GM21381 (cell line): ENCODE measurements at regions not wholly inside any gene's neighbourhood (a gene's known extent, or its start where the extent isn't known, plus 50 kb on each side); places are given as distances from the start of the nearest gene placed in this dataset.
"Not testable (repeated sequence)": the region's sequence is repeated elsewhere in the genome, so short reads cannot be mapped to it uniquely, and the experiment has no call there.

Experiments
- ATAC-seq: cut with Tn5 transposase; IDR thresholded peaks from one replicate; pipeline ENCODE4 v1.9.1; 2021; ENCODE audit warnings: mild to moderate bottlenecking, moderate library complexity; ENCODE audit not compliant: unreplicated experiment

DNA sequence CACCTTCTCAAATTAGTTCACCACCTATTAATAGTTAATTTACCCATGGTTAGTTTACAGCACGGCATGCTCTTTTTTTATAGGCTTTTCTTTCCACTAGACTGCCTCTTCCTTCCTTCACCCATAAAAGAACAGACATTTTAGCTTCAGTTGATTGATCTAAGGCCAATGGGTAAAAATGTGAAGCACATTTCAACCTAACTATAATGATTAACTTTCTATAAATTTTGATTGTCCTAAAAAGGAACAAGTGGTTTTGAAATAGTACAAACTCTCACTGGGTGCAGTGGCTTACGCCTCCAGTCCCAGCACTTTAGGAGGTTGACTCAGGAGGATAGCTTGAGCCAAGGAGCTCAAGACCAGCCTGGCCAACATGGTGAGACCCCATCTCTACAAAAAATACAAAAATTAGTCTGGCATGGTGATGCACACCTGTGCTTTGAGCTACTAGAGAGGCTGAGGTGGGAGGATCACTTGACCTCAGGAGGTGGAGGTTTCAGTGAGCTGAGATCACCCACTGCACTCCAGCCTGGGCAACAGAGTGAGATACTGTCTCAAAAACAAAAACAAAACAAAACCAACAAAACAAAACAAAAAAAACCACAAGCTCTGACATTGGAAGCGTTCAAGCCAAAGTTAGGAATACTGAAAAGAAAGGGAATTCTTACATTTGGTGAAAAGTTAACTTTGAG is 89.9 kb upstream of the FAT1 start:
- no peak for ATAC-seq

DNA sequence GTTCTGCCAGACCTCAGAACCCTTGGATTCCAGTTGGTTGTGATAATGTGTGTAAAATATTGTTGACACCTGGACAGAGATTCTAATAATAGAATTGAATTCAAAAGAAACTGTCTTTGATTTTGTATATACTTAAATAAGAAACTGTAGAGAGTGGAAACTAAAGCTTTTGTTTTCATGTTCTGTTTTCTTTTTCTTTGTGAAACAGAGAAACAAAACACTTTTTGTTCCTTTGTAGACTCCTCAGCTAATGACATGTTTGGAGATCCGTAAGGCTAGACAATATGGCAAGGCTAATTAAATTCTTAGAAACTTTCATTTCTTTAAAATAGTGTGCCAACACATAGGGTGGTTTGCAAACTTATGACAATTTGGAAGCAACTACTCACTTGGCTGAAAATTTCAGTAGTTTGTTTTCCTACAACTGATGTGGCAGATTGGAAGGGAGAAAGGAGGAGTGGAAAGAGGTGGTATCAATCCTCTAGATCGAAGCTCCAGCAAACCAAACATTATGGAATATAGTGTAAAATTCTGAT is 90.9 kb upstream of the FAT1 start:
- no peak for ATAC-seq

DNA sequence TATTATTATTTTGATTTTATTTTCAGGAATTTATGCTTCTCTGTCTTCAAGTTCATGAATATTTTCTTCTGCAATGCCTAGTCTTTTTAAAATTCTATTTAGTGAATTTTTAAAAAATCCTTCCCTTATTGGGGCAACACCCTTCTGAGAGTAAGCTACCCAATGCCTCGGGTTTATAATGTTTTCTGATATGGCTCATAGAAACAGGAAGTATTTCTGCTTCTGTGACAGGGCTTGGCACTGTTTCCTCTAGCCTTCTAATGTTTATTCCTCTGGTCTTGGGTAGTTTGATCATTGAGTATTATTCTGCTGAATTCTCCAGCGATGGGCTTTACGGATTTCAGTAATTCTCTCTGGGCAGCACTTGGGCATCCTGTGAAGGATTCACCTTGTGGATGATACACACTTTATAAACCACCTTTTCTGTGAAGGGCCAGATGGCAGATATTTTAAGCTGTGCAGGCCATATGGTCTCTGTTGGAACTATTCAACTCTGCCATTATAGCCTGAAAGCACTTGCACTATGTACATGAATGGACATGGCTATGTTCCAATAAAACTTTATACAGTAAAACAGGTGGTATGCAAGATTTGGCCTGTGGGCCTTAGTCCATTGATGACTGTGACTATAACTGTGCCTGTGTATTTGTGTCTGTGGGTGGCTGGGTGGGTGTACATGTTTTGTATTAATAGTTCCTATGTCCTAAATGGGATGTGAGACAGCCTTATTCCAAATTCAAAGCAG is 95.9 kb upstream of the FAT1 start:
- no peak for ATAC-seq

DNA sequence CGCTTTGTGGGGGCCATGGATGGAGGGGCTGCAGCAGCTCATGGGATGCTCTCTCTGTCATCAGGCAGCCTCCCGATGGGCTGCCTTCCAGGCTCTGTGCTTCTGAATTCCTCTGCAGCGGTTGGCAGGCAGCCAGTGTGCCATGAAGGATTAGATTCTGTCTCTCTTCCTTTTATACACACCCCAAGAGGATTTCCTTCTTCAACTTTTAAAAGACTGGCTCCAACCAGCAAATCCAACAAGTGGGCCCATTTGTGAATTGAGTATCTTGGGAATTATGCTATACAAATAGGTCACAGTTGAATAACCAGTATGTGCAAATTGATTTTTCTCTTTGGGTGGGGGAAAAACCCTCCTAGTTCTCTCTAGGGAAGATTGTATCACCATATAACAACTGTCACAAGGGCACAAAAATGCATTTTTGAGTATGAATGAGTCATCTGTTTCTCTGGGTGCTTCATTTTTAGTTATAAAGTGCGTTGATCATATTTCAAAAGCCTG is 96.8 kb upstream of the FAT1 start:
- ATAC-seq, result no peak

DNA sequence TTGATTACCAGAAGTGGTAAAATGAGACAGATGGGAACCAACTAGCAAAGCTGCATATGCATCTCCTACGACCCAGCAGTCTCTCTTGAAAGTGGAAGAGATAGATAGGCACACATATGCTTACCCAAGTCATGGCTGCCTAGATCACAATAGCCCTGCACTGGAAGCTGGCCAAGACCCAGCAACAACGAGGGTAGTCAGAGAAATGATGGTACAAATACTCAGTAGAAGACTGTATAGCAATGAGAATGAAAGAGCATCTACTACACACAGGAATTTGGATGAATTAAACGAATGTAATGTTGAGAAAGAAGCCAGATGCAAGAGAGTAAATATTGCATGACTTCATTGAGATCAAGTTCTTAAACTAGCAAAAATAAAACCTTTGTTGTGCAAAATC is 100.3 kb upstream of the FAT1 start:
- ATAC-seq, result no peak

DNA sequence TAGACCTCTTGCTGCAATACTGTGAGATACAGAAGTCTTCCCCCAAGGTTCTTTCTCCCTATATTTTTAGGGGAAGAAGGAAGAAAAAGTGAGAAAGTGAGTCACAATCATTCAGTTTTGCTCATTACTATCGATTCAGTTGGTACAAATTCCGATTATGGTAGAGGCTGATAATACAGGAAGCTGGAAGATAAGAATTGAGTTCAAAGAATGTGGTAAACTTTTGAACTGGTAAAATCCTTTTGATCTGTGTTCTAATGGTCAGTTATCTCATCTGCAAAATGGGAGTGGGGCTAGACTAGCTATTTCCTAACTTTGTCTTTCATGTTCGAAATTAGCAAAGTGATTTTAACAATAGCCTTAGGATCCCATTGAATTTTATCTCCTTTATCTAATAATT is 101.4 kb upstream of the FAT1 start:
- ATAC-seq, result no peak

DNA sequence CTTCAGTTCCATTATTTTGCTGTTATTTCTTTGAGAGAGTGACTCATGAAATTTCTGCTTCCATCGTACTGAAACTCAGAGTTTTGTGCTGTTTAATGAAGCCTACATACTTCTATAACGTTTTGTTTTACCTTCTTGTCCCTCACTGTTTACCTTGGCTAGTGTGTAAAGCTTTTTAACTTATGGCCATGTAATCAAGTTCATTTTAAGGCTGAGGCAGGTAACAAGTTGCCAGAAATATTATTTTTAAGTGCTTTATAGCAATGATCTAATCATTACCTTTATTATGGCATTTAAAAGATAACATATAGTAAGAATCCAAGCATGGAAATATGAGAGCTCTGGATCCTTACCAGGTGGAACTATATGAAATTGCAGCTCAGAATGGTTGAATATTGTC is 102.3 kb upstream of the FAT1 start:
- no peak for ATAC-seq

DNA sequence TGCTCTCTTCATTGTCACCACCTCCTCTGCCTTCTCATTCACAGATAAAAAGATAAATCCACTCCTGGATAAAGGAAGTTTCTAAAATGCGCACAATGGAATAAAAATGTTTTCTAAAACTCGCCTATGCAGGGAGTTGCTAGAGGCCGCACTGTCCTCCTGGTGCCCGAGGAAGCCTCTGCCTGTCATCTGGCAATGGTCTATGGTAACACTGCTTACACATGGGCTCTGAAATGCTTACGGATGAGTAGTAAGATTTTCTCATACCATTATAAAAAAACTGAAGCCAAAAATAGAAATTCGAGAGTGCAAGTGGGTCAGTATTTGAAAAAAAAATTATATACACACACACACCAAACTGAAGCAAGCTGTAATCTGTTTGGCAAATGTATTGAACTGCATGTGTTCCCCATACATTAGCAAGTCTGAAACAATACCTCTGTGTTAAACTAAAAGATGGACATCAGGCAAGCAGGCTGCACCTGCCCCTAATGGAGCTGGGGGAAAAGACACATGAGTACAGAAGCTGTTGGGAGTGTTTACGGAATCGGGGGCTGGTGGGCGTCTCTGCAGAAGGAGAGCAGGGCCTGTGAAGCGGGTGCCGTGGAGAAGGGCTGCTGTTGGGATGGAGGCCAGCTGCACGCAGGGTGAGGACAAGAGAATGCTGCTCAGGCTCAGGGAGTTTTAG is 103.3 kb upstream of the FAT1 start:
- no peak for ATAC-seq

DNA sequence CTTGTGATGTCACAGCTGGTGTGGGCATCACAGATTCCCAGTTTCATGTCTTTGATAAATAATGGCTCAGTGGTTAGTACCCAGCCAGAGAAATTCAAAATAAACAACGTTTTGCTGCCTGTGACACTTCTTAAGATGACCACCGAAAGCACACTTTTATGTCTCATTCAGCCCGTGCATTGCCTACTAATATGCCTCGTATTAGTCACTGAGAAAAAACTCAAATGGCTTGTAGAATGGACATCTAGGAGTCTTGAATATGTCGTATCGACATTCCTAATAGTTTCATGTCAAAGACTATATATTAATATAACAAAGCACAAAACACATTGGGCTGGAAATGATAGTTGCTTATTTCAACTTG is 103.9 kb upstream of the FAT1 start:
- no peak for ATAC-seq

DNA sequence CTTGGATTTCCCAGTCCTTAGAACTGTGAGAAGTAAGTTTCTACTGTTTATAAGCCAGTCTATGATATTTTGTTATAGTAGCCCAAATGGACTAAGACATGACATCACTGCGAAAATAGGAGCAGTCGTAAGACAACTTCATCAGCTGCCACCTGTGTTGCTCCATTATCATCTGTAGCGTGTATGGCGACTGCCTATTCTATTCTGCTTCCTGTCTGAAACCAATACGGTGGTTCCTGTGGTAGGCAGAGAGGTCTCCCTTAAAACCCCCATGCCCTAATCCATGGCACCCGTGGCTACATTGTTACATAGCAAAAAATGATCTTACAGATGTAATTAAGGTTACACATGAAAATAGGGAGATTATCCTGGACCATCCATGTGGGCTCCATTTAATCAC is 105.4 kb upstream of the FAT1 start:
- ATAC-seq, result no peak

DNA sequence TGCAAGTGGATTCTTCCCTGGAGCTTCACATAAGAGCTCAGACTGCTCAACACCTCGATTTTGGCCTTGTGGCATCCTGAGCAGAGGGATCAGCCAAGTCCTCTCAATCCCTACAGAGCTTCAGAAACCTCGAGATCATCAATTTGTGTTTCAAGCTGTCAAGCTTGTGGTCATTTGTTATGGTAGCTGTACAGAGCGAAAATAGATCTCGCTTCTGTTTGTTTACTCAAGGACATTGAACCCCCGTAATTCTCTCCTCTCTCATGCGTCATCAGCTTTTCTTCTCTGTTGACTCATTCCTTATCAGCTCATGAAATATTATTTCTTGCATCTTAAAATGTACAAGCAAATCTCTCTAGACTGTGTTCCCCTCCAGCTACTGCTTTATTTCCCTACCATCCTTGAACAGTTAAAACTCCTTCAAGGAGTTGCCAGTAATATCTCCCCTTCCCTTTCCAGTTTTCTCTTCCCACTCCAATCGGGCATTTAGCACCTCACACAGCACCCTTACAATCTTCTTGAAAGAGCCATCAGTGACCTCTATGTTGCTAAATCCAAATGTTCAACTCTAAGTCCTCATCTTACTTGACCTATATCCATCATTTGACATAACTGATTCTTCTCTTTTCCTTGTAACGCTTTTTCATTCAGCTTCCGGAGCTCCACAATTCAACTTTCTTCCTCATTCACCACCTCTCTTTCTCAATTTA is 106.2 kb upstream of the FAT1 start:
- ATAC-seq, result no peak

DNA sequence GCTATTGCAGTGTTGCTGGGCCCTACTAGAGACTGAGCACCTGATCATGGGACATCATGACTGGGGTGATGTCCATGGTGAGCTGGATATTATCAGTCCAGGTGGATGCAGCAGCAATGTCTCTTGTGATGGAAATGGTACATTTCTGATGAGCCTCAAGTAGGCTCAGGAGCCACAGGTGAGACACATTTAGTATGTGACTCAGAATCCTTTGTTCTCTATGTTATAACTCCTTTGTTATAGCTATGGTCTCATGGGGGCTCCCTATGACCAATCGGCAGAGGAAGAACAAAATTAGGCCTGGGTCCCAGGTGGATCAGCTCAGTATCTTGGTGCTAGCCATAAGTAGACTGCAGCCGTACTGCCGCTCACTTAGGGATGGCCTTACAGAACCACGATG is 107.9 kb upstream of the FAT1 start:
- no peak for ATAC-seq

DNA sequence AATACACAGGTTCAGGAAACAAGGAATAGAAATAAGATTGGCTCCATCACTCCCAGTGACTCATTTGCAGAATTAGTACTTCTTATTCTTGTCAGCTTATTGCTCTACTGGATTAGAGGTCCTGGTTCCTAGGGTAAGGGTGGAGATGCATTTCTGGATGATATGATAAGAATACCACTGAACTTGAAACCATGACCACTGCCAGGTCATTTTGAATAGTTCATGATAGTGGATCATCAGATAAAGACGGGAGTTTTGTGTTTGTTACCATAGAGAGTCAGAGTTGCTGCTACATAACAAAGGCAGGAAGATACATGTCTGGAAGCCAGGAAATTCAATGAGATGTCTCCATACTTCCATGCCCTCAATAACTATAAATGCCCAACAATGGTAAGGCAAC is 109.2 kb upstream of the FAT1 start:
- ATAC-seq, result no peak

DNA sequence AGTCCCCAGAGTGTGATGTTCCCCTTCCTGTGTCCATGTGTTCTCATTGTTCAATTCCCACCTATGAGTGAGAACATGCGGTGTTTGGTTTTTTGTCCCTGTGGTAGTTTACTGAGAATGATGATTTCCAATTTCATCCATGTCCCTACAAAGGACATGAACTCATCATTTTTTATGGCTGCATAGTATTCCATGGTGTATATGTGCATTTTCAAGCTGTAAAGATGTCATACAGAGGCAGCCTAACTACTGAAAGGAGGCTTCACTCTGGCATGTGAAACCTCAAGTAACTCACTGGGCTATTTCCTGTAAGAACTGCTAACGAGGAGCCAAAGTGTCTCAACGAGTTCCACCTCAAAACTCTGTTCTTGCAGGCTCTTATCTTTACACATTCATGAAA is 113.8 kb upstream of the FAT1 start:
- ATAC-seq, result not testable (repeated sequence)

DNA sequence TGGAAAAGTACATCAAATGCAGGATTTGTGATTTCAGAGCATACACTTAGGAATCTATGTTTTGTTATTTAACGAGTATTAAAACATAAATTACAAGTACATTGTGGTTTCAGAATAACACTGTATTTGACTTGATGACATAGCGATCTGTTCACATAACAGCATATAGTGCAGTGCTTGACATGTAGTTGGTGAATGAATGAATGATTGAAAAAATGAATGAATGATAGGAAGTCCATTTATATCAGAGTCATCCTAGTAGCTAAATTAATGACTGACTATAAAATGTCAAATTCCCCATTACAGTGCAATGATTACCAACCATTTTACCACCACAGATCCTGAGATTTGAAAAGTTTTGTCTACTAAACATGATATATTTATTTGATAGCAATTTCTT is 114.6 kb upstream of the FAT1 start:
- ATAC-seq, result no peak

DNA sequence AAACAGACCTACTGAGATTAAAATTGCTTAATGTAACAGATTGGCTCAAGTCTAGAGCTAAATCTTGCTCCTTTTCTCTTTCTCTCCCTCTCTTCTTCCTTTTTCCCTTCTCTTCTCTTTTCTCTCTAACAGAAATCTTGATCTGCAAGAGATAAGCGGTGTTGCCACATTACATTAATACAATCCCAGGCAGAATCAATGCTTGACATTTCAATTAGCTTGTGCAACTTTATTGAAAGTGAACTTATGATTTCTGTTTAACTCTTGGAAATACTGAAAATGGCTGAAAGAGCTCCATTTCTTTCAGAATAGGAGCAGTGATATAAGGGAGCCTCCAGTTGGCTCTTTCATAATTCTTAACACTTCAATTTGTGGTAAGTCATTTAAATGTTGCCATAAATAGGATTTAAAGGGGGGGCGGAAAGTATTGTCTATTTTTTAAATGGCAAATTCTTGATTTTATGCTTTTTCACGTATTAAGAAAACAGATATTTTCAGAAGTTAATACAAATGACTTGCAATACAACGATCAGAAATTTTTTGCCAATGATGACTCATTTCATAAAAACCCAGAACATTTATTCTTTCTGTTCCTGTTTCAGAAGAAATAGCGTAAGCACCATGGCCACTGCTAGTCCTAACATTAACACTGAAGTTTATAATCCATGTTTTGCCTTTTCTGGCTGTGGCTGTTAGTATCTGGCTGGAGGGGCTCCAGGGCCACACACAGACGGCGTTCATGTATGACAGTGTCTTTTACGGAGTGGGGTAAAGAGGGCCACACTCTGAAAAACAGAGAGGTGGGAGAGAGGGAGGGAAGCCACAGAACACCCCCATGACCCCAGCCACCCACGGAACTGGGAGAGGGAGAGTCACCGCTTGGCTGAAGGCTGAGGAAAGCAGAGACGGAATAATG is 115.7 kb upstream of the FAT1 start:
- ATAC-seq, result peak; percentile 73

DNA sequence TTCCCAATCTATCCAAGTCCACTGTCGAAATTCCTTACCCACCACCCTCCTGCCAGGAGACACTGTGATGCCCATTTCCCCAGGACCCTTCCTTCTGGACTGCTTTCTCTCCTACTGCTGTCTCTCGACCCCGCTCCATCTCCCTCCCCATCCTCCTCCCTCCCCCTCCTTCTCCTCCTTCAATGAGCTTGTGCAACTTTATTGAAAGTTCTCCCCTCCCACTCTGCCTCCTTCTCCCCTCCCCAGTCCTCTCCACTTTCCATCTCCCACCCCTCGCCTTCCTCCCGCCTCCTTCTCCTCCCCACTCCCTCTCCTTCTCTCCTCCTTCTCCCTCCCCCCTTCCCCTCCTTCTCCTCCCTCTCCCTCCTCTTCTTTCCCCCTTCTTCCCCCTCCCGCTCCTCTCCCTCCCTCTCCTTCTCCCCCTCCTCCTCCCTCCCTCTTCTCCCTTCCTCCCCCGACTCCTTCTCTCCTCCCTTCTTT is 116.6 kb upstream of the FAT1 start:
- no peak for ATAC-seq

DNA sequence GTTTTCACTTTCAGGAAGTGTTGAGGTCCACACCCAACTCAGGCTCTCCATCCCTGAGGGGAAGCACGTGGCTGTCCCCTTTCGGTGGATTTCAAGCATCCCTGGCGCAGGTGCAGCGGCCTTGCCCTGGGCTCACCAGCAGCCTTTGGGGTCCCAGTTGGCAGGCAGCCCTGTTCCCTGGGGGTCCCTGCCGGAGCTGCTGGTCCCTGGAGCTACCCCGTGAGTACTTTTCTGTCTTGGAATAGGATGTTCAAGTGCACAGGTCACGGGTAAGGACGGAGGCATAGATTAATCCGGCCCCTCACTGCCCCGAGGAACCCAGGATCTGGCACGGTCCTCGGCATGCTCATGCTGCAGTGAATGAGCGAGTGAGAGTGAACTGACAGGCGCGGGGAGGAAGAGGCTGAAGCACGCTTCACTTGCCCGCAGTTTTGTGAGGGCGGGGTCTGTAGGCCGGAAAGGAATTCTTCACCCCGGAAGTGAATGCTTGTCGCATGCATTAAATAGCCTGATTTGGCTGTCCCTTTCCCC is 117.2 kb upstream of the FAT1 start:
- no peak for ATAC-seq

DNA sequence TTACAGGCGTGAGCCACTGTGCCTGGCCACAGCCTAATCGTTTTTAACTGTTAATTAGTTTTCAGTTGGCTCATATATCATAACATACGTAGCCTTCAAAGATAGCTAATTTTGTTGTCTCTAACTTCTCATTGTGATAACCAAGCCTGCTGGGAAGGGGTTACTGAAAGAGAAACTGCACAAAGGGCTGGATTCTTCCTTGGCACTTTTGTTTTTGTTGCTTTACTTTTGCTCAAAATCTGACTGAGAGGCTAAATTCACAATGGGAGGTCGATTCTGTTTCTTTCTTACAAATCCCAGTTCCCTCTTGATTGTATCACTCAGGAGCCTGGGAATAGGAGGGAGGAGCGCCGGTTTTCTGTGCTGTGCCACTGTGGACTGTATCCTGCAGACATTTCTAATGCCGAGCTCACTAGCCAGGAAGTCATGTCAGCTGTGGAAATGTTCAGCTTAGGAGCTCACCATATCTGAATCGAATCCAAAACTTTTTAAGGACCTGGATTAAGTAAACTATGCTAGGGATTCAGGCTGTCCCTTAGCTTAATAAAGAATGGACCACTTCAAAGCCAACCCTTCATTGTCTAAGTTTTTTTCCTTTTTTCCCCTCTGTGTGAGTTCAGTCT is 120.5 kb upstream of the FAT1 start:
- no peak for ATAC-seq
